Ectodermal cell (in vitro differentiated cells): ENCODE measurements at regions not wholly inside any gene's neighbourhood (a gene's known extent, or its start where the extent isn't known, plus 50 kb on each side); places are given as distances from the start of the nearest gene placed in this dataset.

Experiments used
- H3K27ac ChIP-seq: 2 replicates; pipeline ENCODE4 v1.7.0; 2013; ENCODE audit warnings: mild to moderate bottlenecking, low read depth, low read length; ENCODE audit not compliant: insufficient read depth, poor library complexity, severe bottlenecking
- H3K27me3 ChIP-seq: 2 replicates; pipeline ENCODE4 v1.7.0; 2013; ENCODE audit warnings: mild to moderate bottlenecking, low read length; ENCODE audit not compliant: insufficient read depth, control insufficient read depth, poor library complexity, severe bottlenecking
- H3K36me3 ChIP-seq: one replicate; pipeline ENCODE4 v1.7.0; 2013; ENCODE audit warnings: low read length; ENCODE audit not compliant: control insufficient read depth, insufficient read depth
- H3K4me1 ChIP-seq: one replicate; pipeline ENCODE4 v1.7.0; 2013; ENCODE audit warnings: low read length; ENCODE audit not compliant: control insufficient read depth, insufficient read depth
- H3K4me3 ChIP-seq: 2 replicates; pipeline ENCODE4 v1.7.0; 2013; ENCODE audit warnings: low read depth, low read length, control low read depth; ENCODE audit not compliant: insufficient read depth
- H3K9me3 ChIP-seq: 2 replicates; pipeline ENCODE4 v1.7.0; 2013; ENCODE audit warnings: mild to moderate bottlenecking, low read length, moderate library complexity; ENCODE audit not compliant: control insufficient read depth
- WGBS, 2 experiments: methylation state at CpG; one replicate each; pipeline ENCODE4 v1.1.7; 2013; ENCODE audit warnings: missing lambda C conversion rate in 2 of 2; 5-methylcytosine and 5-hydroxymethylcytosine counted together

GRCh38 chr10:83960125-83960524, 179.2 kb upstream of the GHITM start:
- no peak overlapping the region for H3K4me3 ChIP-seq
- no peak overlapping the region for H3K27ac ChIP-seq
- H3K27me3 ChIP-seq, result peaks cover 92% of the 10 kb centered on the region
- 87 to 93% methylated on average over 1 of the region's 1 CpG for WGBS, 2 experiments
- no peaks in the 10 kb centered on the region for H3K9me3 ChIP-seq
- H3K4me1 ChIP-seq, result peaks cover 20% of the 10 kb centered on the region
- H3K36me3 ChIP-seq, result no peaks in the 10 kb centered on the region

GRCh38 chr10:83961620-83962019, 177.7 kb upstream of the GHITM start:
- peaks cover 11% of the 10 kb centered on the region for H3K4me1 ChIP-seq
- no peak overlapping the region for H3K4me3 ChIP-seq
- no peaks in the 10 kb centered on the region for H3K9me3 ChIP-seq
- peaks cover 77% of the 10 kb centered on the region for H3K27me3 ChIP-seq
- no peaks in the 10 kb centered on the region for H3K36me3 ChIP-seq
- no peak overlapping the region for H3K27ac ChIP-seq

DNA sequence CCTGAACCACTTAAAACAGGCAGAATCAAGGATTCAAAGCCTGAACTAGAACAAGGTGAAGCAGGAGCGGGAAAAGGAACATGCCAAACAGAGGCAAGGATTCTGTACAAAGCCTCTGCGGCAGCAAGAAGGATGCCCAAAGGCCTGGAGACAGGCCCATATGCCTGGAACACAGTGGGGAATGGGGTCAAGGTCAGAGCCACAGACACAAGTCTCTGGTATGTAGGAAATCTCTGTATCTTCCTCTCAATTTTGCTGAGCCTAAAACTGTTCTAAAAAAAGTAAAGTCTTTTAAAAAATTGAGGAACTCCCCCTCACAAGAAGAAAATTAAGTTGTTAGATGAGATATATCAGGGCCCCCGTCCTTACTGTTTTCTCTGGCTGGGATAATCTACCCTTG, 175.9 kb upstream of the GHITM start:
- Histone ChIP-seq H3K27me3 (peaks cover 60% of the 10 kb centered on the region), H3K27ac (no peak overlapping the region), H3K9me3 (no peaks in the 10 kb centered on the region), H3K4me1 (no peaks in the 10 kb centered on the region), H3K36me3 (no peaks in the 10 kb centered on the region), H3K4me3 (no peak overlapping the region)
- WGBS, 2 experiments, result 87 to 94% methylated on average over 3 of the region's 3 CpGs

- 78 to 83% methylated on average over 2 of the region's 2 CpGs for WGBS, 2 experiments
- no peaks in the 10 kb centered on the region for H3K36me3 ChIP-seq
- H3K4me1 ChIP-seq, result no peaks in the 10 kb centered on the region
- H3K27me3 ChIP-seq, result peaks cover 40% of the 10 kb centered on the region
- no peaks in the 10 kb centered on the region for H3K9me3 ChIP-seq
- no peak overlapping the region for H3K4me3 ChIP-seq
- no peak overlapping the region for H3K27ac ChIP-seq
Measured at GRCh38 chr10:83965473-83965872, 173.8 kb upstream of the GHITM start.

DNA sequence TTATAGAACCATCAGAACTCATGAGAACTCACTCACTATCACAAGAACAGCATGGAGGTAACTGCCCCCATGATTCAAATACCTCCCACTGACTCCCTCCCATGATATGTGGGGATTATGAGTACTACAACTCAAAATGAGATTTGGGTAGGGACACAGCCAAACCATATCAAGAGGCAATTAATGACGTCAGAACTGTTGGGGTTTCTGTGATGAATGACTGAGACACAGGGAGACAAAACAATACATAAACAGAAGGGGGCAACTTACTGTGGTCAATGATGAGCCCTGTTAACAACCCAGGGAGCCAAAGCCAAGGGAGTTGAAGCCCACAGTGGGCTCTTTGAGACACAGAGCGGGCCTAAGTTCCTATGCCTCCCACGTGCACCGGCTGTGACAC, 171.3 kb upstream of the GHITM start:
- Histone ChIP-seq H3K36me3 (no peaks in the 10 kb centered on the region), H3K4me1 (no peaks in the 10 kb centered on the region), H3K27ac (no peak overlapping the region), H3K27me3 (peaks cover 17% of the 10 kb centered on the region), H3K9me3 (no peaks in the 10 kb centered on the region), H3K4me3 (no peak overlapping the region)
- 68 to 73% methylated on average over 4 of the region's 4 CpGs for WGBS, 2 experiments

- no peaks in the 10 kb centered on the region for H3K27me3 ChIP-seq
- H3K4me3 ChIP-seq, result no peak overlapping the region
- 85 to 88% methylated on average over 5 of the region's 5 CpGs for WGBS, 2 experiments
- no peaks in the 10 kb centered on the region for H3K9me3 ChIP-seq
- H3K4me1 ChIP-seq, result no peaks in the 10 kb centered on the region
- no peaks in the 10 kb centered on the region for H3K36me3 ChIP-seq
- no peak overlapping the region for H3K27ac ChIP-seq
Measured at GRCh38 chr10:83978681-83979383, 160.5 kb upstream of the GHITM start.

GRCh38 chr10:83982812-83983211, 156.5 kb upstream of the GHITM start:
- Histone ChIP-seq H3K9me3 (no peaks in the 10 kb centered on the region), H3K36me3 (no peaks in the 10 kb centered on the region), H3K4me3 (no peak overlapping the region), H3K4me1 (no peaks in the 10 kb centered on the region), H3K27ac (no peak overlapping the region), H3K27me3 (no peaks in the 10 kb centered on the region)
- 81 to 82% methylated on average over 1 of the region's 1 CpG for WGBS, 2 experiments

DNA sequence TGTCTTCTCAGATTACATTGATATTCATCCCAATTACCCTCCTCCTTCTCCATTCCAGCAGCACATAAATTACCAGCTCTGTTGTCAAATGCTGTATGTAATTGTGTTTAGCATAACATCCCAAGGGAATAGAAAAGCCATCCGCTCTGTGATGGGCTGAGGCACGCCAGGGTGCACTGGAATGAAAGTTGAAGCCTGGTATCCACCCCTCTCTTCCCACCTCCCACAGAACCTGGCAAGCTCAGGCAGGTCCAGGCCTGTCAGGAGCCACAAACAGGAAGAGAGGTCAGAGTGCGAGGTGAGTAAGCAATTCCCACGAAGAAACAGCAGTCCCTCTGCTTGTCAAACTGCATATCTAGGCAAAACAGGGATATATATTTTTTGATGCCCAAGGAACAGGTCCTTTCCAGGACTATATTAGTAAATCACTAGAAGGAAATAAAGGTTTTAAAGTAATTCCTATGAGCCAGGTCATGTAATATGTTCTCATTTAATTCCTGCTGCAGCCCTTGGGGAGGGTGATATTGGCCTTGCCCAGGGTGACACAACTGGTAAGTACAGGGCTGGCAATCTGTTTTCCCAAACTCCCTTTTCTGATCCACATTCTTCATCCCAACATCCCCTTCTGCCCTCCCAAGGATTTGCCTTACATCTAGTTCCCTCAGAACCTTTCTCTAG, 155.6 kb upstream of the GHITM start:
- WGBS, 2 experiments, result 62 to 70% methylated on average over 2 to 4 of the region's 4 CpGs
- no peaks in the 10 kb centered on the region for H3K27me3 ChIP-seq
- H3K27ac ChIP-seq, result no peak overlapping the region
- no peaks in the 10 kb centered on the region for H3K9me3 ChIP-seq
- H3K36me3 ChIP-seq, result no peaks in the 10 kb centered on the region
- H3K4me3 ChIP-seq, result no peak overlapping the region
- H3K4me1 ChIP-seq, result no peaks in the 10 kb centered on the region

DNA sequence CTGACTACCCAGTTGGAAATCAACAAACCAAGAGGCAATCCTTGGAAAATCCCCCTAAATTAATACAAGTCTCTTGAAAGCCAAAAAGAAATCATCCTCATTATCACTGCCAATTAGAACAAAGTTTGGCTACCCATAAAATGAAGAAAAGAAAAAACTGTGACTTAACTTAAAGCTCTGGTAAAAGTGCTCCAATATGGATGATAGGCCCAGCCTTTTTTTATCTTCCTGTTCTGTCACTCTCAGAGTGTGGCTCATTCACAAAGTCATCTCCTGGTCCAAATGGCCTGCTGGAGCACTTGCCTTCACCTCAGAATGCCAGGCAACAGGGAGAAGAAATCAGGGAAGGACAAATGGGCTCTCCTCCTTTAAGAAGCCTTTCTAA, 155.1 kb upstream of the GHITM start:
- Histone ChIP-seq H3K4me3 (no peak overlapping the region), H3K27ac (no peak overlapping the region), H3K4me1 (no peaks in the 10 kb centered on the region), H3K9me3 (no peaks in the 10 kb centered on the region), H3K36me3 (no peaks in the 10 kb centered on the region), H3K27me3 (no peaks in the 10 kb centered on the region)

DNA sequence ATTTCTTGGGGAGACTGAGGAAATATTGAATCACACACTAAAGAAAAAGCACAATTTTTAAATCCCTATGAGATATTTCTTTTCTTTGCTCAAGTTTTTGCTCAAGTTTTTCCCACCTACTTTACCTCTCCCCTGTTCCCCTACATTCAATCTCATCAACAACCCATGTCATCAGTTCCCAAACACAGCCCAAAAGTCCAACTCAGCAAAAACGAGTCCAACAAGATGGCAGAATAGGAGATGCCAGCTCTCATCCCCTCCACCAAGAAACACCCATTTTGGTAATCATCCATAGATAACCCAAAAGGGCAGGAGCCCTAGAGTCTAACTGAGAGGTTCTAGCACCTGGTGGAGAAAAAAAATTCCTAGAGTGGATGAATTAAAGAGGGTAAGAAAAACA, 152.5 kb upstream of the GHITM start:
- Histone ChIP-seq H3K27ac (no peak overlapping the region), H3K36me3 (no peaks in the 10 kb centered on the region), H3K27me3 (no peaks in the 10 kb centered on the region), H3K9me3 (no peaks in the 10 kb centered on the region), H3K4me3 (no peak overlapping the region), H3K4me1 (no peaks in the 10 kb centered on the region)
- 83 to 97% methylated on average over 1 of the region's 1 CpG for WGBS, 2 experiments
